OCI-LY3 (cell line): ENCODE measurements at regions not wholly inside any gene's neighbourhood (a gene's known extent, or its start where the extent isn't known, plus 50 kb on each side); places are given as distances from the start of the nearest gene placed in this dataset.

ENCODE experiments used
- H2AFZ ChIP-seq: fragments of 200-600, 300-600 bp; shearing (Covaris generic); 2 replicates; pipeline ENCODE4 v1.6.0; 2014; ENCODE audit warnings: antibody characterized with exemption, low read depth, low read length
- H3K27ac ChIP-seq: fragments of 200-600, 300-600 bp; sonication (generic); 2 replicates; pipeline ENCODE4 v1.5.1; 2014; ENCODE audit warnings: mild to moderate bottlenecking, low read length, moderate library complexity, mixed read lengths
- H3K27me3 ChIP-seq: fragments of 200-600, 300-600 bp; sonication (generic); 2 replicates; pipeline ENCODE4 v1.6.1; 2014; ENCODE audit warnings: low read depth, low read length, mixed read lengths
- H3K36me3 ChIP-seq: fragments of 200-600, 300-600 bp; sonication (generic); replicated peaks from 2 replicates; pipeline ENCODE3; 2014; ENCODE audit warnings: low read depth, low read length, mixed read lengths
- H3K4me1 ChIP-seq: fragments of 300-600, 200-600 bp; sonication (generic); 2 replicates; pipeline ENCODE4 v1.6.1; 2014; ENCODE audit warnings: low read length, mixed read lengths
- H3K4me2 ChIP-seq: fragments of 200-600, 300-600 bp; sonication (generic); 2 replicates; pipeline ENCODE4 v1.6.1; 2014; ENCODE audit warnings: low read length, mixed read lengths
- H3K4me3 ChIP-seq: fragments of 300-600, 200-600 bp; sonication (generic); 2 replicates; pipeline ENCODE4 v1.5.1; 2014; ENCODE audit warnings: antibody characterized with exemption, mild to moderate bottlenecking, low read length, moderate library complexity
- H3K79me2 ChIP-seq: fragments of 300-600, 200-600 bp; shearing (Covaris generic); 2 replicates; pipeline ENCODE4 v1.6.1; 2014; ENCODE audit warnings: mild to moderate bottlenecking, low read length, mixed read lengths
- H3K9ac ChIP-seq: fragments of 300-600, 200-600 bp; shearing (Covaris generic); 2 replicates; pipeline ENCODE4 v1.6.0; 2014; ENCODE audit warnings: mild to moderate bottlenecking, low read length, moderate library complexity
- H3K9me3 ChIP-seq: fragments of 200-600, 300-600 bp; shearing (Covaris generic); 2 replicates; pipeline ENCODE4 v1.6.1; 2014; ENCODE audit warnings: low read length, mixed read lengths; ENCODE audit not compliant: insufficient read depth
- H4K20me1 ChIP-seq: fragments of 200-600, 300-600 bp; sonication (generic); 2 replicates; pipeline ENCODE4 v1.6.1; 2016; ENCODE audit warnings: low read length, mixed read lengths; ENCODE audit not compliant: insufficient read depth
- EZH2phosphoT487 ChIP-seq: fragments of 200-600 bp; shearing (Covaris generic); IDR thresholded peaks from 2 replicates; pipeline ENCODE4 v1.6.1; 2018; ENCODE audit warnings: antibody characterized with exemption, mixed run types, low read depth
- TF ChIP-seq, protein P1 (sequence below): fragments of 200-600, 300-600 bp; sonication (generic); IDR thresholded peaks from 2 replicates; pipeline ENCODE4 v1.5.1; 2014; ENCODE audit warnings: antibody characterized with exemption, low read length, low read depth

DNA sequence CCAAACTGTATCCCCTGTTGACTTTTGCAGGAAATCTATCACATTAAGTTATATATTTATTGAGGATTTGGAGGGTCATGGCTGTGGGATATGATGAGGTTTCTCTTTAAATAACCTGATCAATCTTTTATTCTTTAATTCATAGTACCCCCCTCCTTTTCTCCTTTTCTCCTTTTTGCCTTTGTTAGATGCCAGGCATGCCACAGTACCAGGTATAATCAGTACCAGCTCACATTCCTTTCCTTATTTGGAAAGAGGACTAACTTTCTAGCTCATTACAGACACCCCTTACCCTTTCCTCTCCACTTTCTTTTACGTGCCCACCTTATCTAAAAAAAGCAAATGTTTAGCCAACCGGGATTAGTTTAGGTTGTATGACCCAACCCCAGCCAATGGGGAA, 326.4 kb upstream of the NAALADL2 start:
- no peaks in the 10 kb centered on the region for H3K79me2 ChIP-seq
- H3K4me2 ChIP-seq = no peak overlapping the region
- no peaks in the 10 kb centered on the region for H4K20me1 ChIP-seq
- H2AFZ ChIP-seq = no peak overlapping the region
- H3K36me3 ChIP-seq = no peaks in the 10 kb centered on the region
- no peak overlapping the region for H3K9ac ChIP-seq
- H3K4me3 ChIP-seq = no peak overlapping the region
- H3K27ac ChIP-seq = no peak overlapping the region
- H3K9me3 ChIP-seq = no peaks in the 10 kb centered on the region
- TF ChIP-seq EZH2phosphoT487 = no peak
- TF ChIP-seq, protein P1, sequence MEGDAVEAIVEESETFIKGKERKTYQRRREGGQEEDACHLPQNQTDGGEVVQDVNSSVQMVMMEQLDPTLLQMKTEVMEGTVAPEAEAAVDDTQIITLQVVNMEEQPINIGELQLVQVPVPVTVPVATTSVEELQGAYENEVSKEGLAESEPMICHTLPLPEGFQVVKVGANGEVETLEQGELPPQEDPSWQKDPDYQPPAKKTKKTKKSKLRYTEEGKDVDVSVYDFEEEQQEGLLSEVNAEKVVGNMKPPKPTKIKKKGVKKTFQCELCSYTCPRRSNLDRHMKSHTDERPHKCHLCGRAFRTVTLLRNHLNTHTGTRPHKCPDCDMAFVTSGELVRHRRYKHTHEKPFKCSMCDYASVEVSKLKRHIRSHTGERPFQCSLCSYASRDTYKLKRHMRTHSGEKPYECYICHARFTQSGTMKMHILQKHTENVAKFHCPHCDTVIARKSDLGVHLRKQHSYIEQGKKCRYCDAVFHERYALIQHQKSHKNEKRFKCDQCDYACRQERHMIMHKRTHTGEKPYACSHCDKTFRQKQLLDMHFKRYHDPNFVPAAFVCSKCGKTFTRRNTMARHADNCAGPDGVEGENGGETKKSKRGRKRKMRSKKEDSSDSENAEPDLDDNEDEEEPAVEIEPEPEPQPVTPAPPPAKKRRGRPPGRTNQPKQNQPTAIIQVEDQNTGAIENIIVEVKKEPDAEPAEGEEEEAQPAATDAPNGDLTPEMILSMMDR = no peak
- no peaks in the 10 kb centered on the region for H3K27me3 ChIP-seq
- peaks cover 3% of the 10 kb centered on the region; the same call in 1 of the 2 replicates for H3K4me1 ChIP-seq

DNA sequence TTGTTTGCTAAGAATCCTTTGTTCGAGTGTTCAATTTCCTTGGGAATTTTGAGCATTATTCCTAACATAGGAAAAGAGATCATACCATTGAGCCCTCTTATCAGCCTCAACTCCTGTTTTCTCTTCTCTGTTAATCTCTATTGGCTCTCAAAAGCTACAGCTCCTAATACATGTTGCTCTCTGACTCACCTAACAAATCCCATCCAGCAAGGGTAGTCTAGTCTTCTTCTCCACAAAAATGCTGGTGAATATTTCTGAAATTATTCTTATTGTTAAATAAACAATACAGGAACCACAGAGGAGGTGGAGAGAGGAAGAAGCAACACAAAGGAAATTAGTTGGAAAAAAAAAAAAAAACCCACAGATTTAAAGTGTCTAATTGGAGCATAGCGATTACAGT, 325.8 kb upstream of the NAALADL2 start:
- Histone ChIP-seq H3K4me3 (no peak overlapping the region), H3K27me3 (no peaks in the 10 kb centered on the region), H3K9me3 (no peaks in the 10 kb centered on the region), H3K4me1 (peaks cover 3% of the 10 kb centered on the region; the same call in 1 of the 2 replicates), H3K36me3 (no peaks in the 10 kb centered on the region), H3K4me2 (no peak overlapping the region), H3K9ac (no peak overlapping the region), H2AFZ (no peak overlapping the region), H4K20me1 (no peaks in the 10 kb centered on the region), H3K79me2 (no peaks in the 10 kb centered on the region), H3K27ac (no peak overlapping the region)
- TF ChIP-seq, protein P1 = no peak
- TF ChIP-seq EZH2phosphoT487 = no peak

- H4K20me1 ChIP-seq = no peaks in the 10 kb centered on the region
- no peaks in the 10 kb centered on the region for H3K4me1 ChIP-seq
- no peaks in the 10 kb centered on the region for H3K79me2 ChIP-seq
- H3K9me3 ChIP-seq = no peaks in the 10 kb centered on the region
- H2AFZ ChIP-seq = no peak overlapping the region
- H3K27me3 ChIP-seq = no peaks in the 10 kb centered on the region
- no peaks in the 10 kb centered on the region for H3K36me3 ChIP-seq
- TF ChIP-seq EZH2phosphoT487 = no peak
- TF ChIP-seq, protein P1 = no peak
- no peak overlapping the region for H3K9ac ChIP-seq
- H3K4me3 ChIP-seq = no peak overlapping the region
- no peak overlapping the region for H3K4me2 ChIP-seq
- no peak overlapping the region for H3K27ac ChIP-seq
These were observed 322.8 kb upstream of the NAALADL2 start for GRCh38 chr3:174536319-174536718.

- no peak overlapping the region for H3K9ac ChIP-seq
- H3K4me2 ChIP-seq = no peak overlapping the region
- no peaks in the 10 kb centered on the region for H3K4me1 ChIP-seq
- no peaks in the 10 kb centered on the region for H3K9me3 ChIP-seq
- no peak overlapping the region for H3K27ac ChIP-seq
- no peak overlapping the region for H3K4me3 ChIP-seq
- no peaks in the 10 kb centered on the region for H3K27me3 ChIP-seq
- no peaks in the 10 kb centered on the region for H4K20me1 ChIP-seq
- H3K36me3 ChIP-seq = no peaks in the 10 kb centered on the region
- no peaks in the 10 kb centered on the region for H3K79me2 ChIP-seq
- no peak overlapping the region for H2AFZ ChIP-seq
- TF ChIP-seq EZH2phosphoT487 = no peak
- TF ChIP-seq, protein P1 = no peak
These were observed 321.0 kb upstream of the NAALADL2 start for GRCh38 chr3:174538151-174538550.
